ENCODE measurements at regions not wholly inside any gene's neighbourhood (a gene's known extent, or its start where the extent isn't known, plus 50 kb on each side); places are given as distances from the start of the nearest gene placed in this dataset.
"Not testable (repeated sequence)": the region's sequence is repeated elsewhere in the genome, so short reads cannot be mapped to it uniquely, and the experiment has no call there.

GRCh38 chr2:175679231-175679630 lies 322.8 kb downstream of the LNPK start:
- Histone ChIP-seq H3K27me3 (no peaks in the 10 kb centered on the region), H3K36me3 (no peaks in the 10 kb centered on the region), H3K9me3 (no peaks in the 10 kb centered on the region), H3K4me3 (no peak overlapping the region), H3K4me1 (no peaks in the 10 kb centered on the region), H3K27ac (no peak overlapping the region)
- intact Hi-C loops (cut with DNase I; ENCODE audit: low total_unique reads): no loop called here
- DNase-seq (ENCODE audit: low spot score in 2 of 2): no peak
- no peak for TF ChIP-seq POLR2AphosphoS5 (IDR thresholded peaks at IDR 0.05)
- no peak for TF ChIP-seq POLR2A (IDR thresholded peaks at IDR 0.05)
- TF ChIP-seq CTCF (IDR thresholded peaks at IDR 0.05): no peak

GRCh38 chr2:175677880-175678279 lies 324.2 kb downstream of the LNPK start:
- Histone ChIP-seq H3K4me1 (no peaks in the 10 kb centered on the region), H3K36me3 (no peaks in the 10 kb centered on the region), H3K9me3 (peaks cover 0 to 6% of the 10 kb centered on the region in 2 donors), H3K4me3 (no peak overlapping the region), H3K27ac (no peak overlapping the region), H3K27me3 (no peaks in the 10 kb centered on the region)
- no peak for DNase-seq (ENCODE audit: low spot score in 2 of 2)
- intact Hi-C loops (cut with DNase I; ENCODE audit: low total_unique reads): no loop called here
- TF ChIP-seq POLR2A (IDR thresholded peaks at IDR 0.05) (no peak), POLR2AphosphoS5 (IDR thresholded peaks at IDR 0.05) (no peak), CTCF (IDR thresholded peaks at IDR 0.05) (no peak)

DNA sequence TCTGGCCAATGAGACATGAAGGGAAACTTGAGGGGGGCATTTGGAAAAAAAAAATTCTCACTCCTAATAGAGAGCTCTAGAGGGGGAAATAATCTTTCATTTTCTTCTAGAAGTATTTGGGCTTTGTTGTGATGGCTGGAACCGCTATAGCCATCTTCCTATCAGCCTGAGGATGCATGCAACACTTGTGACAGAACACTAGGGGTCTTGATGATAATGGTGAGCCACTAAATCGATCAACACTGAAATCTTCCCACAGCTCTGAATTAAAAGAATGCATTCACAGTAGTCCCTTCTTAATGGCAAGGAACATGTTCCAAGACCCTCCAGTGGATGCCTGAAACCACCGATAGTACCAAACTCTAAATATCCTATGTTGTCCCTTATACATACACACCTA lies 325.3 kb downstream of the LNPK start:
- Histone ChIP-seq H3K36me3 (no peaks in the 10 kb centered on the region), H3K4me1 (no peaks in the 10 kb centered on the region), H3K4me3 (no peak overlapping the region), H3K27me3 (no peaks in the 10 kb centered on the region), H3K27ac (no peak overlapping the region), H3K9me3 (peaks cover 0 to 10% of the 10 kb centered on the region in 2 donors)
- DNase-seq (ENCODE audit: low spot score in 2 of 2): no peak
- intact Hi-C loops (cut with DNase I; ENCODE audit: low total_unique reads): no loop called here
- TF ChIP-seq CTCF (IDR thresholded peaks at IDR 0.05): no peak
- TF ChIP-seq POLR2A (IDR thresholded peaks at IDR 0.05): no peak
- no peak for TF ChIP-seq POLR2AphosphoS5 (IDR thresholded peaks at IDR 0.05)

DNA sequence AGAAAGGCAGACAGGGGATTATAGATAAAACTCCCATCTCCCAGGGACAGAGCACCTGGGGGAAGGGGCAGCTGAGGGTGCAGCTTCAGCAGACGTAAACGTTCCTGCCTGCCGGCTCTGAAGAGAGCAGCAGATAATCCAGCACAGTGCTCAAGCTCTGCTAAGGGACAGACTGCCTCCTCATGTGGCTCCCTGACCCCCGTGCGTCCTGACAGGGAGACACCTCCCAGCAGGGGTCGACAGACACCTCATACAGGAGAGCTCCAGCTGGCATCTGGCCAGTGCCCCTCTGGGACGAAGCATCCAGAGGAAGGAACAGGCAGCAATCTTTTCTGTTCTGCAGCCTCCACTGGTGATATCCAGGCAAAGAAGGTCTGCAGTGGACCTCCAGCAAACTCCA lies 333.3 kb downstream of the LNPK start:
- intact Hi-C loops (cut with DNase I; ENCODE audit: low total_unique reads): not testable (repeated sequence)

DNA sequence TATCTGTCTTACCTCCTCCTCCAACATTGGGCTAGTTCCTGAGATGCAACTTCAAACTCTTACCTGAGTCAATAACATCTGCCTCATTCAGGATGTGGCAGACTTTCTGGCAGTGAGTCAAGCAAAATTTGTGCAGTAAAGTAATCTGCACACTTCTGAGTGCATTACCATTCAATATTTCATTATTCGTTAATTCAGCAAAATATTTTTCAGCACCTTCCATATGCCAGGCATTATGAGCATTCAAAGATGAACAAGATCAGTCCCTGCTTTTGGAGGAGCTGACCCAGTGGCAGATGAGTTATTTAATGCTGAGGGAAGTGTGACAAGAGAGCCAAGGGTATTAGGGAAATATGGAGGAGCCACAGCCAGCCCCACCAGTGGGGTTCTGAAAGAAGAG lies 339.7 kb downstream of the LNPK start:
- Histone ChIP-seq H3K4me1 (no peaks in the 10 kb centered on the region), H3K27ac (no peak overlapping the region), H3K9me3 (no peaks in the 10 kb centered on the region), H3K27me3 (peaks cover 0 to 10% of the 10 kb centered on the region in 2 donors), H3K36me3 (no peaks in the 10 kb centered on the region), H3K4me3 (no peak overlapping the region)
- DNase-seq (ENCODE audit: low spot score in 2 of 2): no peak
- intact Hi-C loops (cut with DNase I; ENCODE audit: low total_unique reads): no loop called here
- TF ChIP-seq POLR2AphosphoS5 (IDR thresholded peaks at IDR 0.05) (no peak), CTCF (IDR thresholded peaks at IDR 0.05) (no peak), POLR2A (IDR thresholded peaks at IDR 0.05) (no peak)

More for the DNA sequence above, 333.3 kb downstream of the LNPK start:
- not testable (repeated sequence) for DNase-seq (ENCODE audit: low spot score in 2 of 2); H3K36me3 ChIP-seq; H3K9me3 ChIP-seq; H3K4me1 ChIP-seq; H3K27ac ChIP-seq; H3K4me3 ChIP-seq; H3K27me3 ChIP-seq

DNA sequence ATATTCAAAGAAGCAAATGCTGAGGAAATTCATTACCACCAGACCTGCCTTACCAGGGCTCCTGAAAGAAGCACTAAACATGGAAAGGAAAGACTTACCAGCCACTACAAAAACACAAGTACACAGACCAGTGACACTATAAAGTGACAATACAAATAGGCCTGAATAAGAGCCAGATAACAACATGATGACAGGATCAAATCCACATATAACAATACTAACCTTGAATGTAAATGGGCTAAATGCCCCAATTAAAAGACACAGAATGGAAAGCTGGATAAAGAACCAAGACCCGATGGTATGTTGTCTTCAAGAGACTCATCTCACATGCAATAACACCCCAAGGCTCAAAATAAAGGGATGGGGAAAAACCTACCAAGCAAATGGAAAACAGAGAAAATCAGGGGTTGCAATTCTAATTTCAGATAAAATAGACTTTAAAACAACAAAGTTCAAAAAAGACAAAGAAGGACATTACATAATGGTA lies 353.4 kb downstream of the LNPK start:
- H3K27ac ChIP-seq: no peak overlapping the region
- DNase-seq (ENCODE audit: low spot score in 2 of 2): no peak
- TF ChIP-seq CTCF (IDR thresholded peaks at IDR 0.05) (no peak), POLR2A (IDR thresholded peaks at IDR 0.05) (no peak), POLR2AphosphoS5 (IDR thresholded peaks at IDR 0.05) (no peak)
- H3K4me3 ChIP-seq: no peak overlapping the region
- H3K4me1 ChIP-seq: no peaks in the 10 kb centered on the region
- peaks cover 8 to 18% of the 10 kb centered on the region in 2 donors for H3K9me3 ChIP-seq
- intact Hi-C loops (cut with DNase I; ENCODE audit: low total_unique reads): no loop called here
- no peaks in the 10 kb centered on the region for H3K27me3 ChIP-seq
- no peaks in the 10 kb centered on the region for H3K36me3 ChIP-seq
